GM12892 (cell line): ENCODE measurements at regions not wholly inside any gene's neighbourhood (a gene's known extent, or its start where the extent isn't known, plus 50 kb on each side); places are given as distances from the start of the nearest gene placed in this dataset.

ENCODE experiments used
- POLR2A ChIP-seq: IDR thresholded peaks from 2 replicates; pipeline ENCODE4 v1.6.1; 2011; ENCODE audit warnings: low read depth, low read length, control low read depth
- POLR2AphosphoS5 ChIP-seq: IDR thresholded peaks from 2 replicates; pipeline ENCODE4 v1.6.1; 2011; ENCODE audit warnings: low read depth, low read length, control low read depth
- TAF1 ChIP-seq: IDR thresholded peaks from 2 replicates; pipeline ENCODE4 v1.6.1; 2011; ENCODE audit warnings: low read depth, mild to moderate bottlenecking, control low read depth, low read length, borderline replicate concordance

DNA sequence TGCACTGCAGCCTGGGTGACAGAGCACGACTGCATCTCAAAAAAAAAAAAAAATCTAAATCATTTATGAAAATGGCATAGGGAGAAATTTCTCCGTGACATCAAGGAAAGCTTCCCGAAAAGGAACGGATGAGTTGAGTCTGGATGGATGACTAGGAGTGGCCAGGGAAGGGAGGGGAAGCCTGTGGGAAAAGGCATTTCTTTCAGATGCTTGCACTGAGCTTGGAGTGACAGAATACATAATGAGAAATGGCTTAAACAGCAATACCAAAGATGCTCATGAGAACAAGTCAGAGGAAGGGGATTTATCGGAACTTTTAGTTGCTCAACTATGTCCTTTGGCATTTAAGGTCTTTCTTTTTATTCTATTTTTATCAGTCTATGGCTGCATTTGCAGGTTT, 1369.2 kb upstream of the TMEM132C start:
- TF ChIP-seq POLR2A: no peak
- TF ChIP-seq POLR2AphosphoS5: no peak
- no peak for TF ChIP-seq TAF1
